ENCODE measurements at regions not wholly inside any gene's neighbourhood (a gene's known extent, or its start where the extent isn't known, plus 50 kb on each side); places are given as distances from the start of the nearest gene placed in this dataset.

DNA sequence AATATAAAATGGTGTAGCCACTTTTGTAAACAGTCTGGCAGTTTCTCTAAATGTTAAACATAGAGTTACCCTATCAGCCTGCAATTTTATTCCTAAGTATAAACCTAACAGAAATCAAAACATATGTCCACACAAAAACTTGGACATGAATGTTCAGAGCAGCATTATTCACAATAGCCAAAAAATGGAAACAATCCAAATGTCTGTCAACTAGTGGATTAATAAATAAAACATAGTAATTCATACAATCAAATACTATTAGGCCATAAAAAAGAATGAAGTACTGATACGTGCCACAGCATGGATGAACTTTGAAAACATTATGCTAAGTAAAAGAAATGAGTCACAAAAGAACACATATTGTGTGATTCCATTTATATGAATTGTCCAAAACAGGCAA lies 196.5 kb downstream of the NUAK1 start:
- no peaks in the 10 kb centered on the region for H3K27me3 ChIP-seq (ENCODE audit: low read length)
- no peak overlapping the region for H3K9ac ChIP-seq (ENCODE audit: low read length)
- no peaks in the 10 kb centered on the region for H3F3A ChIP-seq (ENCODE audit: insufficient read depth)
- no peaks in the 10 kb centered on the region for H4K20me1 ChIP-seq (ENCODE audit: low read depth, low read length)
- H3K27ac ChIP-seq (ENCODE audit: low read depth, low read length): no peak overlapping the region
- TF ChIP-seq, protein P1, sequence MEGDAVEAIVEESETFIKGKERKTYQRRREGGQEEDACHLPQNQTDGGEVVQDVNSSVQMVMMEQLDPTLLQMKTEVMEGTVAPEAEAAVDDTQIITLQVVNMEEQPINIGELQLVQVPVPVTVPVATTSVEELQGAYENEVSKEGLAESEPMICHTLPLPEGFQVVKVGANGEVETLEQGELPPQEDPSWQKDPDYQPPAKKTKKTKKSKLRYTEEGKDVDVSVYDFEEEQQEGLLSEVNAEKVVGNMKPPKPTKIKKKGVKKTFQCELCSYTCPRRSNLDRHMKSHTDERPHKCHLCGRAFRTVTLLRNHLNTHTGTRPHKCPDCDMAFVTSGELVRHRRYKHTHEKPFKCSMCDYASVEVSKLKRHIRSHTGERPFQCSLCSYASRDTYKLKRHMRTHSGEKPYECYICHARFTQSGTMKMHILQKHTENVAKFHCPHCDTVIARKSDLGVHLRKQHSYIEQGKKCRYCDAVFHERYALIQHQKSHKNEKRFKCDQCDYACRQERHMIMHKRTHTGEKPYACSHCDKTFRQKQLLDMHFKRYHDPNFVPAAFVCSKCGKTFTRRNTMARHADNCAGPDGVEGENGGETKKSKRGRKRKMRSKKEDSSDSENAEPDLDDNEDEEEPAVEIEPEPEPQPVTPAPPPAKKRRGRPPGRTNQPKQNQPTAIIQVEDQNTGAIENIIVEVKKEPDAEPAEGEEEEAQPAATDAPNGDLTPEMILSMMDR (IDR thresholded peaks at IDR 0.05; ENCODE audit: insufficient read depth, low read length, poor library complexity, severe bottlenecking): no peak
- no peak for TF ChIP-seq EZH2phosphoT487 (conservative IDR thresholded peaks at IDR 0.05; ENCODE audit: low read length)
- no peaks in the 10 kb centered on the region for H3K9me2 ChIP-seq (replicated peaks; ENCODE audit: insufficient read depth, low read length)
- no peak overlapping the region for H3K4me3 ChIP-seq (ENCODE audit: insufficient read depth, low read length, poor library complexity, severe bottlenecking)
- H3K79me2 ChIP-seq (ENCODE audit: insufficient read depth, low read length): no peaks in the 10 kb centered on the region
- H3K36me3 ChIP-seq (ENCODE audit: low read length): no peaks in the 10 kb centered on the region
- H2AFZ ChIP-seq (ENCODE audit: low read depth, low read length, severe bottlenecking): no peak overlapping the region
- no peak overlapping the region for H3K4me2 ChIP-seq (ENCODE audit: low read depth, low read length, poor library complexity, severe bottlenecking)
- H3K9me3 ChIP-seq (ENCODE audit: insufficient read depth, low read length): no peaks in the 10 kb centered on the region

DNA sequence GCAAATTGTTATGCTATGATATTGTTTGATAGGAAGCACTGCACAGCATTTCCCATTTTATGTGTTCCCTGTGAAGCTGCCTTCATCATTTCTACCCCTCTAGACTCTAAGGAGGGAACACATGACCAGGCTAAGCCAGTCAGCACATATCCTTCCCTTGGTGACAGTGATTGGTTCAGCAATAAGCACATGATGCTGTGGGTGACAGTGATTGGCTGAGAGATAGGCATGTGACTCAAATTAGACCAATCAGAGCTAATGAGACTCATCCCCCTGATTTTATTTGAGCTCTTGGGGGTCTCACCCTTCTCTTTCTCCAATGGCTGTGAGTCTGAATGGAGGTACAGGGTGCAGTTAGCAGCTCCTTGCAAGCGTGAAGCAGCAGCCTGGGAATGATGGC lies 195.2 kb downstream of the NUAK1 start:
- no peaks in the 10 kb centered on the region for H4K20me1 ChIP-seq (ENCODE audit: low read depth, low read length)
- H3F3A ChIP-seq (ENCODE audit: insufficient read depth): no peaks in the 10 kb centered on the region
- H3K9me3 ChIP-seq (ENCODE audit: insufficient read depth, low read length): no peaks in the 10 kb centered on the region
- H3K27me3 ChIP-seq (ENCODE audit: low read length): no peaks in the 10 kb centered on the region
- no peak overlapping the region for H3K4me2 ChIP-seq (ENCODE audit: low read depth, low read length, poor library complexity, severe bottlenecking)
- no peak overlapping the region for H3K4me3 ChIP-seq (ENCODE audit: insufficient read depth, low read length, poor library complexity, severe bottlenecking)
- H3K36me3 ChIP-seq (ENCODE audit: low read length): no peaks in the 10 kb centered on the region
- no peak for TF ChIP-seq EZH2phosphoT487 (conservative IDR thresholded peaks at IDR 0.05; ENCODE audit: low read length)
- TF ChIP-seq, protein P1 (IDR thresholded peaks at IDR 0.05; ENCODE audit: insufficient read depth, low read length, poor library complexity, severe bottlenecking): no peak
- H3K9ac ChIP-seq (ENCODE audit: low read length): no peak overlapping the region
- H3K27ac ChIP-seq (ENCODE audit: low read depth, low read length): no peak overlapping the region
- no peak overlapping the region for H2AFZ ChIP-seq (ENCODE audit: low read depth, low read length, severe bottlenecking)
- H3K9me2 ChIP-seq (replicated peaks; ENCODE audit: insufficient read depth, low read length): no peaks in the 10 kb centered on the region
- H3K79me2 ChIP-seq (ENCODE audit: insufficient read depth, low read length): no peaks in the 10 kb centered on the region

DNA sequence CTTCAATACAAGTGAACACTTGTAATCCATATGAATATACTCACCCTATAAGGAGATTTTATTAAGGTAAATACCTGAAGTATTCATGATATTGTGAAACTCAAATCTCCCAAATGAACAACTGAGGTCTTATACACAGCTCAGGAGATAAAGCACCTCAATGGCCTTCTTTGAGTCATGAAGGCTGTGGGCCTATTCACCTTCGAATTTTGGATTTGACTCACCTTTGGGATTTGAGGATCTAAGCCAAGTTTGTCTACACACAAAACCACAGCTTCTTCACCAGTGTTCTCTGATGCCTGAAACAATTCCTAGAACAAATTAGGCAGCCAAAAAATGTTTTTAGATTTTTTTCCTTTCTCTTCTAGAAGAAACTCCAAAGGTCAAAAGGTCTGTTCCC lies 194.1 kb downstream of the NUAK1 start:
- H3K9me2 ChIP-seq (replicated peaks; ENCODE audit: insufficient read depth, low read length): no peaks in the 10 kb centered on the region
- H3K4me3 ChIP-seq (ENCODE audit: insufficient read depth, low read length, poor library complexity, severe bottlenecking): no peak overlapping the region
- H3F3A ChIP-seq (ENCODE audit: insufficient read depth): no peaks in the 10 kb centered on the region
- H3K9ac ChIP-seq (ENCODE audit: low read length): no peak overlapping the region
- no peaks in the 10 kb centered on the region for H3K79me2 ChIP-seq (ENCODE audit: insufficient read depth, low read length)
- H3K27ac ChIP-seq (ENCODE audit: low read depth, low read length): no peak overlapping the region
- H3K4me2 ChIP-seq (ENCODE audit: low read depth, low read length, poor library complexity, severe bottlenecking): no peak overlapping the region
- H3K36me3 ChIP-seq (ENCODE audit: low read length): no peaks in the 10 kb centered on the region
- H3K27me3 ChIP-seq (ENCODE audit: low read length): no peaks in the 10 kb centered on the region
- no peaks in the 10 kb centered on the region for H4K20me1 ChIP-seq (ENCODE audit: low read depth, low read length)
- H3K9me3 ChIP-seq (ENCODE audit: insufficient read depth, low read length): no peaks in the 10 kb centered on the region
- TF ChIP-seq EZH2phosphoT487 (conservative IDR thresholded peaks at IDR 0.05; ENCODE audit: low read length): no peak
- TF ChIP-seq, protein P1 (IDR thresholded peaks at IDR 0.05; ENCODE audit: insufficient read depth, low read length, poor library complexity, severe bottlenecking): no peak
- no peak overlapping the region for H2AFZ ChIP-seq (ENCODE audit: low read depth, low read length, severe bottlenecking)
